GM18867 (cell line): ENCODE measurements at regions not wholly inside any gene's neighbourhood (a gene's known extent, or its start where the extent isn't known, plus 50 kb on each side); places are given as distances from the start of the nearest gene placed in this dataset.
"Not testable (repeated sequence)": the region's sequence is repeated elsewhere in the genome, so short reads cannot be mapped to it uniquely, and the experiment has no call there.

ENCODE experiments used
- ATAC-seq: cut with Tn5 transposase; IDR thresholded peaks from one replicate; pipeline ENCODE4 v1.9.1; 2021; ENCODE audit warnings: mild to moderate bottlenecking, moderate library complexity; ENCODE audit not compliant: unreplicated experiment

DNA sequence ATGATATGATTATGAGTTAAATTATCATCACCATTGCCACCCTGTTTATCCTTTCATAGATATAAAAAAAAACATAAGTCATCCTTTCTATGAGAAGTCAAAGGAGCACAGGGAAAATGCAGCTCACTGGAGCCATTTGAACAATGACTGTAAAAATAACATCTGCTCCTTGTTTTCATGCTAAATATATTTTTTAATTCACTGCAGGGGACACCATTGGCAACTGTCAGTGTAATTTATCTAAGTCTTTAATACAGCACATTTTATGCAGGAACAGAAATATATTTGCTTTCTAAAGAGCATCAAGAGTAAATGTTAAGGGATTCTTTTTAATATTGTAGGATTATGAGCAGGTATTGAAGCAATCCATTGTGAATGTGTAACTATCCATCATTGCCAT, 371.3 kb downstream of the ZBBX start:
- ATAC-seq, result no peak

DNA sequence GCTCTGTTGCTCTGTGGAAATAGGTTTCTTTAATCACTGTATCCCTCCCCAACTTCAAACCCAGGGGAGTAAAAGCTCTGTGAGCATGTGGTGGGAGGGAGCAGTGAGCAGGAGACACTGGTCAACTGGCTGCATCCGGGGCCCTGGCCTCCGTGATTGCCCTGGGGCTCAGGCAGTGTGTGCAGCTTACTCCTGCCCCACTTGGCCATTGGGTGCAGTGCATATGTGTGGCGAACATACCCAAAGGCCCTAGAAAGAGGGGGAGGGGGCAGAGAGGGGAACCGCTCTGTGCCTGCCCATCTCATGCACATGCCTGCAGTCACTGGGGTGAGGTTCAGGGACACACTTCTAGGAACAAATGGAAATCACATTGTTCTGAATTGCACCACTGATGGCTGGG, 378.7 kb downstream of the ZBBX start:
- ATAC-seq, result no peak

GRCh38 chr3:166993015-166993630, 387.0 kb downstream of the ZBBX start:
- ATAC-seq, result no peak

- ATAC-seq, result no peak
These were observed 394.1 kb downstream of the ZBBX start for GRCh38 chr3:166986000-166986399.

DNA sequence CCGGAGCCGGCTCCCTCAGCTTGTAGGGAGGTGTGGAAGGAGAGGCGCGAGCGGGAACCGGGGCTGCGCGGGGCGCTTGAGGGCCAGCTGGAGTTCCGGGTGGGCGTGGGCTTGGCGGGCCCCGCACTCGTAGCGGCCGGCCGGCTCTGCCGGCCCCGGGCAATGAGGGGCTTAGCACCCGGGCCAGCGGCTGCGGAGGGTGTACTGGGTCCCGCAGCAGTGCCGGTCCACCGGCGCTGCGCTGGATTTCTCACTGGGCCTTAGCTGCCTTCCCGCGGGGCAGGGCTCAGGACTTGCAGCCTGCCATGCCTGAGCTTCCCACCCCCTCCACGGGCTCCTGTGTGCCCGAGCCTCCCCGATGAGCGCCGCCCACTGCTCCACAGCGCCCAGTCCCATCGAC, 404.3 kb downstream of the ZBBX start:
- ATAC-seq, result not testable (repeated sequence)

DNA sequence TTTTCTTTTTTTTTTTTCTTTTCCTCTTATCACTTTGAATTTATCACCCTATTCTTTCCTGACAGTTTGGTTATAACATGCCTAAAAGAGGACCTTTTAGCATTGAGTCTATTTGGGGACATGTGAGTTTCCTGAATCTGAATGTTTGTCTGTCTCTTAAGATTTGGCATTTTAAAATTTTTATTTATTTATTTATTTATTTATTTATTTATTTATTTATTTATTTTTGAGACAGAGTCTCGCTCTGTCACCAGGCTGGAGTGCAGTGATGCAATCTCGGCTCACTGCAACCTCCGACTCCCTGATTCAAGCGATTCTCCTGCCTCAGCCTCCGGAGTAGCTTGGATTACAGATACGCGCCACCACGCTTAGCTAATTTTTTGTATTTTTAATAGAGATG, 412.4 kb downstream of the ZBBX start:
- ATAC-seq, result not testable (repeated sequence)

GRCh38 chr3:166962911-166963310, 417.2 kb downstream of the ZBBX start:
- no peak for ATAC-seq

DNA sequence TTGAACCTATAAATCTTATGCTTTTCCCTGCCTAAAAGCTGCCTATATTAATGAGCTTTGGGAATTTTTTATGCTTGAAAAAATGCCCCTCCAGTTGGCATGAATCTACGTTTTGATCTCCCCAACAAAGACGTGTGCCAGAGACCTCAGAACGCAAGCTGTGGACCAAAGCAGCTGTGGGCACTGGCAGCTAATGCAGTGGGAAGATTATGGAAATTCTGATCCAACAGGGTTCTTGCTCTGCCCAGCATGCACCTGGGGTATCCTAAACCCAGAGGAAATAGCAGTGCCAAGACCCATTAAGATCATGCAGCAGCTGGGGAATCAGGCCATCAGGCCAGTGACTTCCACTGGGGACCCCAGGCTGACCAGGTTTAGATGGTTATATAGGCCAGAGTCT, 423.0 kb downstream of the ZBBX start:
- ATAC-seq, result no peak

DNA sequence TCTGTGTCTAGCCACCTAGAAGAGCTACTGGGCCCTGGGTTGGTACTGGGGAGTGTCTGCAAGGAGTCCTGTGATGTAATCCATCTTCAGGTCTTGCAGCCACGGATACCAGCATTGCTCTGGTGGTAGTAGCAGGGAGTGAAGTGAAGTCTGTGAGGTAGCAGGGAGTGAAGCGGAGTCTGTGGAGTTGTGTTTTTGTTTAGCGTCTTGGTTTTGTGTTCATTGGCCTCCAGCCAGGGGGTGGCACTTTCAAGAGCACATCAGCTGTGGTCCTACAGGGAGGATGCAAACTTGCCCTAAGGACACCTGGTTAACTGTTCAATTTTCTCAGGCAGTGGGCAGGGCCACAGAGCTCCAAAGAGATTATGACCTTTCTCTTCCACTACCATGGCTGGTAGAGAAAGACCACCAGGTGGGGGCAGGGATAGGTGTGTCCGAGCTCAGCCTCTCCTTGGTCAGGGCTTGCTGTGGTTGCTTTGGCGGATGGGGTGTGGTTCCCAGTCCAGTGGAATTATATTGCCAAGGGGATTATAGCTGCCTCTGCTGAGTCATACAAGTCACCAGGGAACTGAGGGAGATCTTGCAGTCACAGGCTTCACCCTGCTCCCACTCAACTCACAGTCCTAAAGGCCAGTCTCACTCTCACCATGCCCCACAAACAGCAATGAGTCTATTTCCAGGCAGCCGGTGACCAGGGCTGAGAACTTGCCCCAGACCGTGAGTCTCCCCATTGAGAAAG, 424.7 kb downstream of the ZBBX start:
- ATAC-seq, result no peak

GRCh38 chr3:166934879-166935278, 445.2 kb downstream of the ZBBX start:
- ATAC-seq, result no peak

- ATAC-seq, result no peak
These were observed 462.7 kb downstream of the ZBBX start for GRCh38 chr3:166917437-166917836.

- no peak for ATAC-seq
These were observed 477.7 kb downstream of the ZBBX start for GRCh38 chr3:166902374-166902773.

DNA sequence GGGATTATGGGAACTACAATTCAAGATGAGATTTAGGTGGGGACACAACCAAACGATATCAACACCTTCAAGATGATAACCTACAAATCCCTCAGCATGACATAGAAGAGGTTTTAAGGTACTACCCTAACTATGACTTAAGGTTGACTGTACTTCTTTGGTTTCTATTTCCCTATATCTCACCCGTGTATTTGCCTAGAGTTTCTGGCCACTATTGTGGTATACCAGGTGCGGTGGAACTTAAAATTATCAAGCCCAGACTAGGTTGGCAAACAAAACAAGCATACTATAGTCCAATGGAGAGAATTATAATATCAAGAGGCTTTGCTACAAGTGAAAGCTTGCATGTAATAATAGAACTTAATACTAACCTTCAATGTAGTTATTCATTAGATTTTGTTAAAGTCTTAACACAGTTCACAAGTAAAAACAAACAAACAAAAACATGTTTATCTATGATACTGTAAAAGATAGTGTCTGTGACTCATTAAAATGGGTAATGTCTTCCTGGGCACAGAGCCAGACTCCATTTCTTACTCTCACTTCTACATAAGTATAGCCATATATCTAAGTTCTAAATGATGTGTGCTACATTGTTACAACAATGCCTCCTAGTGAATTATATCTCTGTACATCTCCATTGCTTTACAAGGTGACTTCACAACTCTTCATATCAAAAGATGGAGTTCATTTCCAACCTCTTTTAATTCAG, 479.1 kb downstream of the ZBBX start:
- ATAC-seq, result no peak

GRCh38 chr3:166897811-166898210, 482.3 kb downstream of the ZBBX start:
- no peak for ATAC-seq

DNA sequence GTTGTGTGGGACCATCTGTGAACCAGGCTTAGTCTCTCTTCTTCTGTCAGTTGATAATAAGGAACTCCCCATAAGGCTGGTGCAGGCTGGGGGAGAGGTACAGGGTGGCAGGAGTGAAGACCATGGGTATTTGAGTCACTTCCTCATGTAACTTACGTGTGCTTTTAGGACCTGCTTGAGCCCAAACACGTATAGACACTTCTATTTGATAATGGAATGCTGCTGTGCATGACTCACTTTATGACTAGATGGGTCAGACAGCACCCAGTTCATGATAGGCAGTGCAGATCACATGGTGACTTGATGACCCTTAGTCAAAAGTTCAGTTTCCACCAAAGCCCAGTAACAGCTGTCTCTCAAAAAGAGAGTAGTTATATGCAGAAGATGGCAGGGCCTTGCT, 490.9 kb downstream of the ZBBX start:
- no peak for ATAC-seq

GRCh38 chr3:166879661-166880060, 500.4 kb downstream of the ZBBX start:
- ATAC-seq, result no peak

DNA sequence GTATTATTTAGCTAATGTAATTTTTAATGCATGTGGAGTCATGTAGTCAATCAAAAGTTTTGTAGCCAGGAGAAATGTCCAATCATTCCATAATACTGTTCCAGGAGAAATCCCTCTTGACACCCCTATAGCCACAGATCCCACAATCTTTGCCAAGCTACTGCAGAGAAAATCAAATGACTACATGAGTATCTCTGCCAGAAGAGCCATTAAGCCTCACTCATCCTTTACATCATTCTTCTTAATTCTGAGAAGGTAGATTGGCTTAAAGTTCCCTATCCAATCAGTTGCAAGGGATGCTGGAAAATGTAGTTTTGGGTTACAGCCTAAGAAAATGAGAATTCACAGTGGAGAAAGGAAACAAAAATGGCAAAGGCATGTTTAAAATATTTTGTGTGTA, 502.1 kb downstream of the ZBBX start:
- ATAC-seq, result no peak

DNA sequence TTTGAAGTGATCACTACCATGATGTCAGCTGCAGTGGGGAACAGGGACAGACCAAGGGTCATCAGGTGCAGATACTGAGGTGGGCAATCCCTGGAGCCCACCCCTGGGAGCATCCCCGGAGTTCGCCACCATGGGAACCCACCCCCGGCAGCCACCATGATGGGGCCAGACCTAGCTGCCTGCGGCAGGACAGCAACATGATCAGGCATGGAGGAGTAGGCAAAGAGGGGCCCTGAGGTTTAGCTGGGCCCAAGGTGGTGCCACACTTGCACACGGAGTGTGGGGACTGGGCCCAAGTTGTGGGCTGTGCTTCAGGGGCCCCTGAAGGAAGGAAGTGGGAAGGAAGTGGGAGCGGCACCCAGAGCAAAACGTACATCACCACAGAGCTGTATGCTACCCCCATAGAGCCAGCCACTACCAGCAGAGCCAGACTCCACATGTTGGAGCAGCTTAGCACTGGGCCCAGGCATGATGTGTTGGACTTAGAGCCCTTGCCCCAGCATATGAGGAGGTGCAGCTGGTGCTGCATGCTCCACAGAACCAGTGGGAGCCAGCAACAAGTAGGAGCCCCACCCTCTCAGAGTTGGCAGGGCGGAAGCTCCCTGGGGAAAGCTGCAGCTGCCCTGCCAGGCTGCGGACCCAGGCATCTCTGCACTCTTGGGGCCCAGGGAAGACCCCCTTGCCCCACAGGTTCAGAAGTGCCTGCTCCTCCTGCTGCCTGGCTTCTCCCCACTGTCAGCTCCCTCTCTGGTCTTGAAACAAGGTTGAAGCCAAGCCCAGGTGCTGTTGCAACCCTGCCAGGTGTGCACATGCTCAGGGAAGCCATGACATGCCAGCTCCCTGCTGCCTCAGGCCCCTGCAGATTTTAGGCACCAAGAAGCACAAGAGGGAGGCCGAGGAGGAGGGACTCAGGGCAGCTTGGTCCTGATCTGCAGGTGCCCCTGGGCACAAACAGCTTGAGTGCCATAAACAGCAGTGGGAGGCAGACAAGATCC, 515.3 kb downstream of the ZBBX start:
- no peak for ATAC-seq

DNA sequence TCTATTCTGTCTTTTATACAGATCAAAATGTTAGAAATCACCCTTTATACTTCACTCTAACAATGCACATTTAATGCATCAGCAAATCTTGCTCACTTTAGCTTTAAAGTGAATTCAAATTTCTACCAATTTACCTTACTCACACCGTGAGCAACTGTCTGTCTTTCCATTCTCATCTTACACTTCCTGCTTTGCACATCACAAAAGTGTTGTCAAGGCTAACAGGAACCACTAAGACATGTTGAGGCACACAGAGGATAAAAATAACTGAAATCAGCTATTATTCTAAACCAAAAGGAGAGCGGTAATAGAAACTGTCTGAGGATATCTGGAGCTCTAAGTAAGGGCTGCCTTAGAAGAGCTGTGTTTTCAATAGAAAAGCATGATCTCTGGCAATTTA, 519.9 kb downstream of the ZBBX start:
- ATAC-seq, result no peak

DNA sequence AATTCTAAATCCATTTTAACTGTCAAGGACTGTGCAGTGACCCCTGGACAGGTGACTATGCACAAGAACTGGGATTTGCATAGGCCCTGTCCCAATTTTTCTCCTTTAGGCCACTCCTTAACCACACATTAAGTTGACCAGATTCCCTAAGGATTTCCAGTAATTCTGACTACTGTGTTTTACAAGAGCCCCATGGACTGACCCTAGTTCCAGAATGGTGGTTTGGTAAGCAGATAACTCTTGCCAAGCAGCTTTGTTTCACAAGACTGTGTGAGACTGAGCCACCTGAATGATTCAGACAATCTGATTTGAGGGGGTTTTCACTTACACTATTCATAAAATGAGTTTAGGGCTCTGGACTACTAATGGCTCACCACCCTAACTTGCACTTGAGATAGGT, 535.8 kb downstream of the ZBBX start:
- ATAC-seq, result no peak

- not testable (repeated sequence) for ATAC-seq
These were observed 537.3 kb downstream of the ZBBX start for GRCh38 chr3:166842784-166843183.
